ENCODE measurements at regions not wholly inside any gene's neighbourhood (a gene's known extent, or its start where the extent isn't known, plus 50 kb on each side); places are given as distances from the start of the nearest gene placed in this dataset.

DNA sequence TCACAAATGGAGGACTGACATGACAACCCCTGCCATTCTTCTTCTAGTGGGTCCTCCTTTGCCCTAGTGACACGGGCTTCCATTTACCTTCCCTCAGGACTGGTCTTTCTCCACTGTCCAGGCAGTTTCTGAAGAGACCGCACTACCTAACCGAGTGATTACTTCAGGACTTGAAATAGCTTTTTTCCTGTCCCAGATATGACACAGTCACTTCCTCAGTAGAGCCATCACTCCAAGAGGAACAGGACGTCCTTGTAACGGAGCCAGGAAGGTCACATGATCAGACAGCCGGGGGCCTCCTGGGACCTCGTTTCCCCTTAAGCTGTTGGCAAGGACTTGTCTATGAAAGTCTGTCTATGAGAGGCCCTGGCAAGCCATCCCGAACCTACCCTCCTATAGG lies 62.3 kb downstream of the FOS start:
- DNase-seq (ENCODE audit: extremely low spot score, unreplicated experiment) = no peak
- peaks cover 13% of the 10 kb centered on the region for H3K4me1 Mint-ChIP-seq (ENCODE audit: unreplicated experiment)
- no peak overlapping the region for H3K4me3 Mint-ChIP-seq (ENCODE audit: unreplicated experiment)
- H3K27ac Mint-ChIP-seq (ENCODE audit: unreplicated experiment) = no peak overlapping the region
- no peaks in the 10 kb centered on the region for H3K36me3 Mint-ChIP-seq (ENCODE audit: unreplicated experiment)
- no peaks in the 10 kb centered on the region for H3K9me3 Mint-ChIP-seq (ENCODE audit: unreplicated experiment)
- peaks cover 42% of the 10 kb centered on the region for H3K27me3 Mint-ChIP-seq (ENCODE audit: unreplicated experiment)
- TF ChIP-seq, protein P1, sequence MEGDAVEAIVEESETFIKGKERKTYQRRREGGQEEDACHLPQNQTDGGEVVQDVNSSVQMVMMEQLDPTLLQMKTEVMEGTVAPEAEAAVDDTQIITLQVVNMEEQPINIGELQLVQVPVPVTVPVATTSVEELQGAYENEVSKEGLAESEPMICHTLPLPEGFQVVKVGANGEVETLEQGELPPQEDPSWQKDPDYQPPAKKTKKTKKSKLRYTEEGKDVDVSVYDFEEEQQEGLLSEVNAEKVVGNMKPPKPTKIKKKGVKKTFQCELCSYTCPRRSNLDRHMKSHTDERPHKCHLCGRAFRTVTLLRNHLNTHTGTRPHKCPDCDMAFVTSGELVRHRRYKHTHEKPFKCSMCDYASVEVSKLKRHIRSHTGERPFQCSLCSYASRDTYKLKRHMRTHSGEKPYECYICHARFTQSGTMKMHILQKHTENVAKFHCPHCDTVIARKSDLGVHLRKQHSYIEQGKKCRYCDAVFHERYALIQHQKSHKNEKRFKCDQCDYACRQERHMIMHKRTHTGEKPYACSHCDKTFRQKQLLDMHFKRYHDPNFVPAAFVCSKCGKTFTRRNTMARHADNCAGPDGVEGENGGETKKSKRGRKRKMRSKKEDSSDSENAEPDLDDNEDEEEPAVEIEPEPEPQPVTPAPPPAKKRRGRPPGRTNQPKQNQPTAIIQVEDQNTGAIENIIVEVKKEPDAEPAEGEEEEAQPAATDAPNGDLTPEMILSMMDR (IDR thresholded peaks at IDR 0.05) = no peak

DNA sequence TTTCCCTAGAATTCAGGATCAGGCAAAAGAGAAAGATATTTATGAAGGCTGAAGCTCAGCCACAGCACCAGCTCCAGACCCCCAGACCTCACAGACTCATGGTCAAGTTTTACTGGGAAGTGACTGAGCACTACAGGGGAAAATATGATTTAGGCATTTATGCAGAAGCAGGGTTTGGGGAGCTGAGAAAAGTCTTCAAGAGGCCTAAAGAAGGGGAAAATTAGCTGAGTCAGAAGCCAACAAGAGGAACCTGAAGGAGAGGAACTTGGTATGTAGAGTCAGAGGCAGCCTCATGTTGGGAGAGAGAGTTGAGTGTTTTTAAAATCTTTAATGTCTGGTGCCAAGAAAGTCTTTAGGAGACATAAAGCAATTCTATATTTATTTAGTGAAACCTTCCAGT lies 63.0 kb downstream of the FOS start:
- TF ChIP-seq, protein P1 (IDR thresholded peaks at IDR 0.05) = no peak
- H3K4me1 Mint-ChIP-seq (ENCODE audit: unreplicated experiment) = peaks cover 13% of the 10 kb centered on the region

DNA sequence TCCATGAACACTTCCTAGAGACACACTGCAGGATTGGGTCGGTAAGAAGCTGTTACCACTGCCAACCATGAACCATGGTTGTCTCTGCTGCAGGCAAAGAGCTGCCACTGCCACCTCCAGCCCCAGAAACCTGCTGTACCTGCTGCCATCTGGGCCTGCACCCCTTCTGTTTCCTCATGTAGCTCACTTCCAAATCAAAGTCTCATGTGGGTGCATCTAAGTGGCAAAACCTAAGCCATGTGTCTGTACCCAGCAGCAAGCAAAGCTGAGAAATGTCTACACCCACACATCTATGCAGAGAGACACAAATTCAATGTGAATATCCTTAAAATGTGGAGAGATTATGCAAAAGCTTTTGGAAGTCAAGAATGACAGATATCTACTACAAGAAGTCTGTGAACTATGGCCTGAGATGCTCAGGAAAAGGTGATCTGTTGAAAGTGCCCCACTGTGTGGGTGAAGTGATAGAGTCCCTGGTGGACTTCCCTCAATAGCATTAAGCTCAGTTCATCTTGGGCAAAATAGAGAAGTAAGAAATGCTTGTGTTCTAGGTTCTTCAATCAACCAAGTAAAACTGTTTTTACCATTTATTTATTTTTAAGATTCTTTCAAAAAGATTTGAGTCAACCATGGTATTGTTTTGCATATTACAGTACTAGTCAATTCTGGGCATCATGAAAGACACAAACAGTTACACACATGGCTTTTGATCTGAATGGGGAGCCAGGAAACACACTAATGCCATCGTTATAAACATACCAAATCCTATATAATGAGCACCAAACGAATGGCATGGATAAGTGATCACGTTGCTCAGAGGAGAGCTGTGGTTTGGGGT lies 64.4 kb downstream of the FOS start:
- Mint-ChIP-seq H3K4me1 (ENCODE audit: unreplicated experiment) (peaks cover 13% of the 10 kb centered on the region), H3K36me3 (ENCODE audit: unreplicated experiment) (no peaks in the 10 kb centered on the region), H3K4me3 (ENCODE audit: unreplicated experiment) (no peak overlapping the region), H3K27ac (ENCODE audit: unreplicated experiment) (no peak overlapping the region), H3K9me3 (ENCODE audit: unreplicated experiment) (no peaks in the 10 kb centered on the region), H3K27me3 (ENCODE audit: unreplicated experiment) (peaks cover 52% of the 10 kb centered on the region)
- DNase-seq (ENCODE audit: extremely low spot score, unreplicated experiment) = no peak
- TF ChIP-seq, protein P1 (IDR thresholded peaks at IDR 0.05) = no peak

More for the DNA sequence above, 63.0 kb downstream of the FOS start:
- Mint-ChIP-seq H3K9me3 (ENCODE audit: unreplicated experiment) (no peaks in the 10 kb centered on the region), H3K4me3 (ENCODE audit: unreplicated experiment) (no peak overlapping the region), H3K36me3 (ENCODE audit: unreplicated experiment) (no peaks in the 10 kb centered on the region), H3K27me3 (ENCODE audit: unreplicated experiment) (peaks cover 46% of the 10 kb centered on the region), H3K27ac (ENCODE audit: unreplicated experiment) (no peak overlapping the region)
- no peak for DNase-seq (ENCODE audit: extremely low spot score, unreplicated experiment)

DNA sequence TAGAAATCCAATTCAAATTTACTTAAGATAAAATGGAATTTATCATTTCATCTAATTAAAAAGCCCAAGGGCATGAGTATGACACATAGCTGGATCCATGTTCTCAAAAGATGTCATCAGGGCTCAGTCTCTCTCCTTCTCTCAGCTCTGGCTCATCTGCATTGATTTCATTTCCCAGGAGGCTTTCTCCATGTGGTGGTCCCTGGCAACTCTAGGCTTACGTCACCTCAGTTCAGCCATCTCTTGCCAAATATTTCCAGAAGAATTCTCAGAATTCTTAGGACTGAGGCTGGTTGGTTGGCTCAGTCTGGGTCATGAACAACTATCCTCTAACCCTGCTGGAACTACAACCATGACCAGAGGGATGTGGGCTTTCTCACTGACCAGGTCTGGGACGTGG lies 65.3 kb downstream of the FOS start:
- no peak for DNase-seq (ENCODE audit: extremely low spot score, unreplicated experiment)
- H3K4me3 Mint-ChIP-seq (ENCODE audit: unreplicated experiment) = no peak overlapping the region
- H3K9me3 Mint-ChIP-seq (ENCODE audit: unreplicated experiment) = no peaks in the 10 kb centered on the region
- H3K27me3 Mint-ChIP-seq (ENCODE audit: unreplicated experiment) = peaks cover 50% of the 10 kb centered on the region
- TF ChIP-seq, protein P1 (IDR thresholded peaks at IDR 0.05) = no peak
- peaks cover 13% of the 10 kb centered on the region for H3K4me1 Mint-ChIP-seq (ENCODE audit: unreplicated experiment)
- no peak overlapping the region for H3K27ac Mint-ChIP-seq (ENCODE audit: unreplicated experiment)
- no peaks in the 10 kb centered on the region for H3K36me3 Mint-ChIP-seq (ENCODE audit: unreplicated experiment)

DNA sequence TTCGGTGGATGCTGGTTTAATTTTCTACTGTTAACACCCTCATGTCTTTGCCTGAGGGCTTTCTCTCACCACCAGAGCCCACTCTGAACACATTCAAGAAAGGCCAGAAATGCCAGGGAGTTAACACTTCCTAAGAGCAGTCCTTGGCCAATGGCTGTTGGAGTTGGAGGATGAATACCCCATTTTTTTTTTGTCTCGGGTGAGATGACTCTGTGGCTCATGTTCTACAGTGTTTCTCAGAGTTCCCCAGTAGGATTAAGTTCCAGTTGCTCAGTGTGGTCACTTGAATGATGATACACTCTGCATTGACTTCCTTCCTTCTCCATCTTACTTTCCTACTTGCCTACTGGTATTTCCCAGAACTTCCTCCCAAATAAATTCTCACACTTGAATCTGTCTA lies 65.8 kb downstream of the FOS start:
- Mint-ChIP-seq H3K27ac (ENCODE audit: unreplicated experiment) (no peak overlapping the region), H3K4me1 (ENCODE audit: unreplicated experiment) (peaks cover 13% of the 10 kb centered on the region), H3K27me3 (ENCODE audit: unreplicated experiment) (peaks cover 46% of the 10 kb centered on the region), H3K9me3 (ENCODE audit: unreplicated experiment) (peaks cover 1% of the 10 kb centered on the region), H3K4me3 (ENCODE audit: unreplicated experiment) (no peak overlapping the region), H3K36me3 (ENCODE audit: unreplicated experiment) (no peaks in the 10 kb centered on the region)
- DNase-seq (ENCODE audit: extremely low spot score, unreplicated experiment) = no peak
- TF ChIP-seq, protein P1 (IDR thresholded peaks at IDR 0.05) = no peak

Data from osteocyte (in vitro differentiated cells).